Right cardiac atrium (tissue), 5 donors: ENCODE measurements at regions not wholly inside any gene's neighbourhood (a gene's known extent, or its start where the extent isn't known, plus 50 kb on each side); places are given as distances from the start of the nearest gene placed in this dataset.
"Not testable (repeated sequence)": the region's sequence is repeated elsewhere in the genome, so short reads cannot be mapped to it uniquely, and the experiment has no call there.

ENCODE experiments used
- ATAC-seq, 2 donors: fragments of 200-7000 bp; cut with Tn5 transposase; one replicate each; pipeline versions ENCODE4 v1.8.0 to v1.9.1; 2020; ENCODE audit warnings: moderate library complexity in 2 of 2, mild to moderate bottlenecking in 1 of 2
- DNase-seq, 3 donors: peaks; one replicate each; pipeline ENCODE4 v3.0.0-alpha.2; 2020
- H3K27ac ChIP-seq: one replicate; pipeline ENCODE4 v1.5.1; 2013; ENCODE audit warnings: mild to moderate bottlenecking, low read length, control low read depth, moderate library complexity
- H3K27me3 ChIP-seq: one replicate; pipeline ENCODE4 v1.6.1; 2013; ENCODE audit not compliant: control insufficient read depth, insufficient read depth
- H3K4me1 ChIP-seq: one replicate; pipeline ENCODE4 v1.6.1; 2013; ENCODE audit warnings: low read length; ENCODE audit not compliant: control insufficient read depth, insufficient read depth
- H3K4me3 ChIP-seq: one replicate; pipeline ENCODE4 v1.5.1; 2013; ENCODE audit warnings: low read length, control low read depth
- H3K9me3 ChIP-seq: one replicate; pipeline ENCODE4 v1.6.1; 2013; ENCODE audit warnings: low read length; ENCODE audit not compliant: control insufficient read depth
- WGBS: extraction: QIAGEN DNeasy Blood & Tissue Kit; methylation state at CpG from one replicate; pipeline ENCODE4 v1.1.7; 2013; 5-methylcytosine and 5-hydroxymethylcytosine counted together
- intact Hi-C, 4 donors: fragments of 100-400 bp; cut with DNase I; formaldehyde crosslinking; loops; one replicate each; pipeline versions ENCODE4 v1.11.0 to v1.14.0; 2022 to 2023
- donor health status: healthy with polysubstance abuse.
- donor health status: DM: no; HTN: yes; CAD: no.
- donor health status: DM: no; HTN: no; CAD: no.
- donor health status: DM: no; HTN: yes; CAD: no; lungs with severe emphysema.
- donor health status: DM: yes; HTN: yes; CAD: no.

- H3K27ac ChIP-seq, H3K4me1 ChIP-seq, ATAC-seq, DNase-seq, intact Hi-C loops, H3K27me3 ChIP-seq, H3K4me3 ChIP-seq, H3K9me3 ChIP-seq: not testable (repeated sequence)
- 76% methylated on average over 6 of the region's 7 CpGs for WGBS
Measured at GRCh38 chr1:149157409-149157808, 54.1 kb upstream of the NBPF9 start.

- H3K9me3 ChIP-seq, DNase-seq, H3K27me3 ChIP-seq, ATAC-seq, H3K27ac ChIP-seq, H3K4me1 ChIP-seq, H3K4me3 ChIP-seq, intact Hi-C loops: not testable (repeated sequence)
- 20% methylated on average over 3 of the region's 3 CpGs for WGBS
Measured at GRCh38 chr1:149158308-149158707, 55.0 kb upstream of the NBPF9 start.

GRCh38 chr1:149163063-149163444 lies 59.7 kb upstream of the NBPF9 start:
- peak; percentile 95 to 97 for ATAC-seq
- 39% methylated on average over 2 of the region's 19 CpGs for WGBS
- H3K27ac ChIP-seq, intact Hi-C loops, H3K4me1 ChIP-seq, H3K4me3 ChIP-seq, H3K9me3 ChIP-seq, DNase-seq, H3K27me3 ChIP-seq: not testable (repeated sequence)

GRCh38 chr1:149174765-149175164 lies 71.4 kb upstream of the NBPF9 start:
- ATAC-seq, H3K4me3 ChIP-seq, H3K4me1 ChIP-seq, H3K27me3 ChIP-seq, H3K27ac ChIP-seq, H3K9me3 ChIP-seq, DNase-seq, intact Hi-C loops: not testable (repeated sequence)
- 89% methylated on average over 5 of the region's 7 CpGs for WGBS

- H3K27me3 ChIP-seq, ATAC-seq, H3K9me3 ChIP-seq, H3K27ac ChIP-seq, intact Hi-C loops, H3K4me1 ChIP-seq: not testable (repeated sequence)
- peak in 1 of 3 donors; percentile 64 for DNase-seq
- H3K4me3 ChIP-seq = peak overlapping the region; percentile 38
- under 1% methylated on average over 11 of the region's 21 CpGs for WGBS
Measured at GRCh38 chr1:149175812-149176211, 72.5 kb upstream of the NBPF9 start.

- H3K9me3 ChIP-seq, H3K27me3 ChIP-seq, intact Hi-C loops, H3K4me1 ChIP-seq, ATAC-seq: not testable (repeated sequence)
- WGBS = under 1% methylated on average over 31 of the region's 68 CpGs
- H3K4me3 ChIP-seq = peak overlapping the region; percentile 64
- H3K27ac ChIP-seq = peak overlapping the region; percentile 81
- peak; percentile 60 to 83 (median 75) for DNase-seq
Measured at GRCh38 chr1:149176453-149177316, 73.3 kb upstream of the NBPF9 start.

GRCh38 chr1:149190742-149191141 lies 87.4 kb upstream of the NBPF9 start:
- H3K27me3 ChIP-seq, H3K4me1 ChIP-seq, DNase-seq, intact Hi-C loops, H3K9me3 ChIP-seq, ATAC-seq, H3K4me3 ChIP-seq, H3K27ac ChIP-seq: not testable (repeated sequence)
- WGBS = 63% methylated on average over 2 of the region's 2 CpGs

GRCh38 chr1:149196651-149197050 lies 93.3 kb upstream of the NBPF9 start:
- DNase-seq, intact Hi-C loops, H3K27ac ChIP-seq, ATAC-seq, H3K9me3 ChIP-seq, H3K27me3 ChIP-seq, H3K4me1 ChIP-seq, H3K4me3 ChIP-seq: not testable (repeated sequence)
- WGBS = 97% methylated on average over 1 of the region's 1 CpG

- not testable (repeated sequence) for H3K27ac ChIP-seq
Measured at GRCh38 chr1:149200567-149200966, 97.2 kb upstream of the NBPF9 start.

GRCh38 chr1:149202283-149202682 lies 98.9 kb upstream of the NBPF9 start:
- 93% methylated on average over 1 of the region's 1 CpG for WGBS
- H3K9me3 ChIP-seq = not testable (repeated sequence)

More at GRCh38 chr1:149200567-149200966, 97.2 kb upstream of the NBPF9 start:
- H3K27me3 ChIP-seq, H3K4me1 ChIP-seq, H3K9me3 ChIP-seq, intact Hi-C loops, H3K4me3 ChIP-seq, DNase-seq: not testable (repeated sequence)
- WGBS = 25% methylated on average over 1 of the region's 1 CpG
- peak in 1 of 2 donors; percentile 75 for ATAC-seq

GRCh38 chr1:149204396-149204795 lies 101.0 kb upstream of the NBPF9 start:
- H3K4me1 ChIP-seq, H3K27ac ChIP-seq, DNase-seq, H3K27me3 ChIP-seq, H3K9me3 ChIP-seq, intact Hi-C loops, H3K4me3 ChIP-seq: not testable (repeated sequence)
- no CpG with 5 or more reads among the region's 2 CpGs for WGBS
- ATAC-seq = peak; percentile 52 to 53

More at GRCh38 chr1:149202283-149202682, 98.9 kb upstream of the NBPF9 start:
- H3K27me3 ChIP-seq, H3K4me1 ChIP-seq, H3K4me3 ChIP-seq, H3K27ac ChIP-seq, intact Hi-C loops, DNase-seq, ATAC-seq: not testable (repeated sequence)
